ENCODE measurements at regions not wholly inside any gene's neighbourhood (a gene's known extent, or its start where the extent isn't known, plus 50 kb on each side); places are given as distances from the start of the nearest gene placed in this dataset.

DNA sequence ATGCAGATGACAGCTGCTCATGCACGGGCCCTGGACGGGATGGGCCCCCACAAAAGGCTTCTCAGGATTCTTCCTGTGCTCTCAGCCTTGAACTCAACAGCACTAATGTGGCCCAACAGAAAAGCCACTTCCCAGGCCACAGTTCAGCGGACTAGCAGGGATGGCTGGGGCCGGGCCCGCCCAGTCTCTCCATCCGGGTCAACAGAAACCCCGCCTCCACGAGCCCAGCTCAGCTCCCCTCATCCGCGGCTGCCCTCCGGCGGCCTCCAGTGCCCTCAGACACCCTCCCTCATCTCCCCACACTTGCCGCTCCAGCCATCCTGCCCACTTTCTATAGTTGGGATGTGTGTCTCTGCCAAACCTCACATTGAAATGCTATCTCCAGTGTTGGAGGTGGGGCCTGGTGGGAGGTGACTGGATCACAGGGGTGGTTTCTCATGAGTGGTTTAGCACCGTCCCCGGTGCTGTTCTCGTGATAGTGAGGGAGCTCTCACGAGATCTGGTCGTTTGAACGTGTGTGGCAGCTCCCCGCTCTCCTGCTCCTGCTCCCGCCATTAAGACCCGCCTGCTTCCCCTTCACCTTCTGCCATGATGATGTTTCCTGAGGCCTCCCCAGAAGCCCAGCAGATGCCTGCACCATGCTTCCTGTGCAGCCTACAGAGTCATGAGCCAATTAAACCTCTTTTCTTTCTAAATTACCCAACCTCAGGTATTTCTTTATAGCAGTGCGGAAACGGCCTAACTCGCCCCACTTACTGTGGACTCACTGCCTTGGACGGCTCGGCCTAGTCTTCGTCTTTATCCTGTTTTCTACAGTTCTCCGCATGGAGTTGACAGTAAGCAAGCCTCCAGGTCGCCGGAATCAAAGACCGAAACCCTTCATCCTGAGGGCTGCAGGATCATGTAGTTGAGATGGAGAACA, 169.9 kb upstream of the RNF32 start:
- no peak for DNase-seq (ENCODE audit: low spot score)
- TF ChIP-seq EGR1 (IDR thresholded peaks at IDR 0.05; ENCODE audit: low read depth in 2 of 2) = no peak
- TF ChIP-seq, protein P1, sequence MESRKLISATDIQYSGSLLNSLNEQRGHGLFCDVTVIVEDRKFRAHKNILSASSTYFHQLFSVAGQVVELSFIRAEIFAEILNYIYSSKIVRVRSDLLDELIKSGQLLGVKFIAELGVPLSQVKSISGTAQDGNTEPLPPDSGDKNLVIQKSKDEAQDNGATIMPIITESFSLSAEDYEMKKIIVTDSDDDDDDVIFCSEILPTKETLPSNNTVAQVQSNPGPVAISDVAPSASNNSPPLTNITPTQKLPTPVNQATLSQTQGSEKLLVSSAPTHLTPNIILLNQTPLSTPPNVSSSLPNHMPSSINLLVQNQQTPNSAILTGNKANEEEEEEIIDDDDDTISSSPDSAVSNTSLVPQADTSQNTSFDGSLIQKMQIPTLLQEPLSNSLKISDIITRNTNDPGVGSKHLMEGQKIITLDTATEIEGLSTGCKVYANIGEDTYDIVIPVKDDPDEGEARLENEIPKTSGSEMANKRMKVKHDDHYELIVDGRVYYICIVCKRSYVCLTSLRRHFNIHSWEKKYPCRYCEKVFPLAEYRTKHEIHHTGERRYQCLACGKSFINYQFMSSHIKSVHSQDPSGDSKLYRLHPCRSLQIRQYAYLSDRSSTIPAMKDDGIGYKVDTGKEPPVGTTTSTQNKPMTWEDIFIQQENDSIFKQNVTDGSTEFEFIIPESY (IDR thresholded peaks at IDR 0.05) = no peak
- no peak for TF ChIP-seq FOXA1 (IDR thresholded peaks at IDR 0.05)
- no peak for TF ChIP-seq FOXA2 (IDR thresholded peaks at IDR 0.05)
- TF ChIP-seq, protein P2, sequence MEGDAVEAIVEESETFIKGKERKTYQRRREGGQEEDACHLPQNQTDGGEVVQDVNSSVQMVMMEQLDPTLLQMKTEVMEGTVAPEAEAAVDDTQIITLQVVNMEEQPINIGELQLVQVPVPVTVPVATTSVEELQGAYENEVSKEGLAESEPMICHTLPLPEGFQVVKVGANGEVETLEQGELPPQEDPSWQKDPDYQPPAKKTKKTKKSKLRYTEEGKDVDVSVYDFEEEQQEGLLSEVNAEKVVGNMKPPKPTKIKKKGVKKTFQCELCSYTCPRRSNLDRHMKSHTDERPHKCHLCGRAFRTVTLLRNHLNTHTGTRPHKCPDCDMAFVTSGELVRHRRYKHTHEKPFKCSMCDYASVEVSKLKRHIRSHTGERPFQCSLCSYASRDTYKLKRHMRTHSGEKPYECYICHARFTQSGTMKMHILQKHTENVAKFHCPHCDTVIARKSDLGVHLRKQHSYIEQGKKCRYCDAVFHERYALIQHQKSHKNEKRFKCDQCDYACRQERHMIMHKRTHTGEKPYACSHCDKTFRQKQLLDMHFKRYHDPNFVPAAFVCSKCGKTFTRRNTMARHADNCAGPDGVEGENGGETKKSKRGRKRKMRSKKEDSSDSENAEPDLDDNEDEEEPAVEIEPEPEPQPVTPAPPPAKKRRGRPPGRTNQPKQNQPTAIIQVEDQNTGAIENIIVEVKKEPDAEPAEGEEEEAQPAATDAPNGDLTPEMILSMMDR (IDR thresholded peaks at IDR 0.05; ENCODE audit: low read depth, low read length, missing input control) = no peak
- TF ChIP-seq RXRA (IDR thresholded peaks at IDR 0.05) = no peak
- TF ChIP-seq, protein P3, sequence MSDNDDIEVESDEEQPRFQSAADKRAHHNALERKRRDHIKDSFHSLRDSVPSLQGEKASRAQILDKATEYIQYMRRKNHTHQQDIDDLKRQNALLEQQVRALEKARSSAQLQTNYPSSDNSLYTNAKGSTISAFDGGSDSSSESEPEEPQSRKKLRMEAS (IDR thresholded peaks at IDR 0.05) = no peak
- no peak for TF ChIP-seq RAD21 (IDR thresholded peaks at IDR 0.05)
- no peak for TF ChIP-seq SP1 (IDR thresholded peaks at IDR 0.05)
- TF ChIP-seq YY1 (IDR thresholded peaks at IDR 0.05) = no peak
- TF ChIP-seq NR2F2 (IDR thresholded peaks at IDR 0.05) = no peak
- no peak for TF ChIP-seq HNF4G (IDR thresholded peaks at IDR 0.05)
- TF ChIP-seq, protein P4, sequence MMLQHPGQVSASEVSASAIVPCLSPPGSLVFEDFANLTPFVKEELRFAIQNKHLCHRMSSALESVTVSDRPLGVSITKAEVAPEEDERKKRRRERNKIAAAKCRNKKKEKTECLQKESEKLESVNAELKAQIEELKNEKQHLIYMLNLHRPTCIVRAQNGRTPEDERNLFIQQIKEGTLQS (IDR thresholded peaks at IDR 0.05) = no peak
- TF ChIP-seq TAF1 (conservative IDR thresholded peaks at IDR 0.05) = no peak
- TF ChIP-seq HNF4A (conservative IDR thresholded peaks at IDR 0.05) = no peak
- TF ChIP-seq JUND (IDR thresholded peaks at IDR 0.05) = no peak
- TF ChIP-seq GABPA (IDR thresholded peaks at IDR 0.05 in 1 of 2, conservative IDR thresholded peaks at IDR 0.05 in 1 of 2) = no peak
- TF ChIP-seq, protein P5, sequence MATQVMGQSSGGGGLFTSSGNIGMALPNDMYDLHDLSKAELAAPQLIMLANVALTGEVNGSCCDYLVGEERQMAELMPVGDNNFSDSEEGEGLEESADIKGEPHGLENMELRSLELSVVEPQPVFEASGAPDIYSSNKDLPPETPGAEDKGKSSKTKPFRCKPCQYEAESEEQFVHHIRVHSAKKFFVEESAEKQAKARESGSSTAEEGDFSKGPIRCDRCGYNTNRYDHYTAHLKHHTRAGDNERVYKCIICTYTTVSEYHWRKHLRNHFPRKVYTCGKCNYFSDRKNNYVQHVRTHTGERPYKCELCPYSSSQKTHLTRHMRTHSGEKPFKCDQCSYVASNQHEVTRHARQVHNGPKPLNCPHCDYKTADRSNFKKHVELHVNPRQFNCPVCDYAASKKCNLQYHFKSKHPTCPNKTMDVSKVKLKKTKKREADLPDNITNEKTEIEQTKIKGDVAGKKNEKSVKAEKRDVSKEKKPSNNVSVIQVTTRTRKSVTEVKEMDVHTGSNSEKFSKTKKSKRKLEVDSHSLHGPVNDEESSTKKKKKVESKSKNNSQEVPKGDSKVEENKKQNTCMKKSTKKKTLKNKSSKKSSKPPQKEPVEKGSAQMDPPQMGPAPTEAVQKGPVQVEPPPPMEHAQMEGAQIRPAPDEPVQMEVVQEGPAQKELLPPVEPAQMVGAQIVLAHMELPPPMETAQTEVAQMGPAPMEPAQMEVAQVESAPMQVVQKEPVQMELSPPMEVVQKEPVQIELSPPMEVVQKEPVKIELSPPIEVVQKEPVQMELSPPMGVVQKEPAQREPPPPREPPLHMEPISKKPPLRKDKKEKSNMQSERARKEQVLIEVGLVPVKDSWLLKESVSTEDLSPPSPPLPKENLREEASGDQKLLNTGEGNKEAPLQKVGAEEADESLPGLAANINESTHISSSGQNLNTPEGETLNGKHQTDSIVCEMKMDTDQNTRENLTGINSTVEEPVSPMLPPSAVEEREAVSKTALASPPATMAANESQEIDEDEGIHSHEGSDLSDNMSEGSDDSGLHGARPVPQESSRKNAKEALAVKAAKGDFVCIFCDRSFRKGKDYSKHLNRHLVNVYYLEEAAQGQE (IDR thresholded peaks at IDR 0.05) = no peak

More for the DNA sequence above, 169.9 kb upstream of the RNF32 start:
- Histone ChIP-seq H3K4me1 (ENCODE audit: control insufficient read depth in 4 of 4, insufficient read depth in 4 of 4, low read length in 3 of 4) (peaks cover 0 to 7% (median 2%) of the 10 kb centered on the region in 4 donors), H3K9ac (ENCODE audit: low read depth in 1 of 2, low read length in 2 of 2) (no peak overlapping the region), H3K27me3 (ENCODE audit: control insufficient read depth in 4 of 4, insufficient read depth in 4 of 4, low read length in 3 of 4) (no peaks in the 10 kb centered on the region), H3K9me3 (ENCODE audit: control insufficient read depth in 4 of 4, low read length in 3 of 4) (no peaks in the 10 kb centered on the region), H3K36me3 (ENCODE audit: control insufficient read depth in 4 of 4, insufficient read depth in 3 of 4, low read depth in 1 of 4, low read length in 3 of 4) (no peaks in the 10 kb centered on the region), H3K27ac (ENCODE audit: low read depth in 1 of 2, low read length in 2 of 2) (no peak overlapping the region), H3K4me3 (ENCODE audit: low read depth in 1 of 3, low read length in 3 of 3) (no peak overlapping the region)
- WGBS = 97% methylated on average over 32 of the region's 32 CpGs
